GM21390 (cell line): ENCODE measurements at regions not wholly inside any gene's neighbourhood (a gene's known extent, or its start where the extent isn't known, plus 50 kb on each side); places are given as distances from the start of the nearest gene placed in this dataset.
A peak's percentile ranks its signal among the peaks of the same experiment; 100 is the strongest.
"Not testable (repeated sequence)": the region's sequence is repeated elsewhere in the genome, so short reads cannot be mapped to it uniquely, and the experiment has no call there.

Experiments used
- ATAC-seq: cut with Tn5 transposase; IDR thresholded peaks from one replicate; pipeline ENCODE4 v1.9.1; 2021; ENCODE audit not compliant: unreplicated experiment

DNA sequence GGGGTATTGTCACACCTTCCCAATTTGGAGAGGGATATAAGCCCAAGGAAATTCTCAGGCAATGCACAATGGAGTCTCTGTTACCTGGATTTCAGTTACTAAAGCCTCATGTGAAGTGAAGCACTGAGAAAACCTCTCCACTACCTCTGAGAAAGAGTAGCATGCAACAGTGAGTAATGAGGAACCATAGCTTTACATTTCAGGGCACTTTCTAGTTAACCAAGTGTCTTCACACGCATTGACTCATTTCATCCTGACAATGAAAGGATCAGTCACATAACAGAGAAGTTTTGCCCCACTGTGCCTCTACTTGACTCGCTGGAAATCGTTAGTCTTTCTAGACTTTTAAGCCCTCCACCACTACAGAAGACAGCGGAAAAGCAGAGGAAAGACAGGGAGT, 86.2 kb upstream of the ARID1B start:
- peak; percentile 60 for ATAC-seq

DNA sequence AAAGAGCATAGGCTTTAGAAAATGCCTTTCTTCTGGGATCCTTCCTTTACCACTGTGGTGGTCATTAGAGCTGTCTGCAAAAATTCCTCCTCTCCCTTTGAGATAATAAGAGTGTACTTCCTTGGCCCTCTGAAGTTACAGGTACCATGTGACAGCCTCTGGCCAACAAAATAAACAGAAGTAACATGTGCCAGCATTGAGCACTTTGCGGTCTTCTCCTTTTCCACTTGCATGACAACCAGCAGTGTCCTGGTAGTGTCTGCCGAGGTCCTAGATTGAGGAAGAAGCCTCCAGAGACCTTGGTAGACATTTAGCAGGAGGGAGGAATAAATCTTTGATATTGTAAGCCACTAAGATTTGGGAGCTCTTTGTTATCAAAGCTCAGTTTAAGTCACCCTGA, 87.5 kb upstream of the ARID1B start:
- no peak for ATAC-seq

DNA sequence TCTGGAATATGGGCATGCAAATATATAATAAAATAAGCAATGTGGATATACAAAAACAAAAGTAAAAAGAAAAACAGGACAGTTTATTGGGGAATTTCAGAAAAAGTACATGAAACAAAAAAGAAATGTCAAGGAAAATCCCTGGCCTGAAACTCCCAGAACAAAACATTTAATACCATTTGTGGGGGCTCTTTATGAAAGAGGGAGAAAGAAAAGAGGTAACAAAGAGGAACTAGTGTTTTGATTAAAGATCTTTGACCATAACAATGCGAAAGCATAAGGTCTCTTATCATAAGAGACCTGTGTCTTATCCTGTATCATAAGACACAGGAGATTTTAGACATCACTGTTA, 88.6 kb upstream of the ARID1B start:
- ATAC-seq = no peak

DNA sequence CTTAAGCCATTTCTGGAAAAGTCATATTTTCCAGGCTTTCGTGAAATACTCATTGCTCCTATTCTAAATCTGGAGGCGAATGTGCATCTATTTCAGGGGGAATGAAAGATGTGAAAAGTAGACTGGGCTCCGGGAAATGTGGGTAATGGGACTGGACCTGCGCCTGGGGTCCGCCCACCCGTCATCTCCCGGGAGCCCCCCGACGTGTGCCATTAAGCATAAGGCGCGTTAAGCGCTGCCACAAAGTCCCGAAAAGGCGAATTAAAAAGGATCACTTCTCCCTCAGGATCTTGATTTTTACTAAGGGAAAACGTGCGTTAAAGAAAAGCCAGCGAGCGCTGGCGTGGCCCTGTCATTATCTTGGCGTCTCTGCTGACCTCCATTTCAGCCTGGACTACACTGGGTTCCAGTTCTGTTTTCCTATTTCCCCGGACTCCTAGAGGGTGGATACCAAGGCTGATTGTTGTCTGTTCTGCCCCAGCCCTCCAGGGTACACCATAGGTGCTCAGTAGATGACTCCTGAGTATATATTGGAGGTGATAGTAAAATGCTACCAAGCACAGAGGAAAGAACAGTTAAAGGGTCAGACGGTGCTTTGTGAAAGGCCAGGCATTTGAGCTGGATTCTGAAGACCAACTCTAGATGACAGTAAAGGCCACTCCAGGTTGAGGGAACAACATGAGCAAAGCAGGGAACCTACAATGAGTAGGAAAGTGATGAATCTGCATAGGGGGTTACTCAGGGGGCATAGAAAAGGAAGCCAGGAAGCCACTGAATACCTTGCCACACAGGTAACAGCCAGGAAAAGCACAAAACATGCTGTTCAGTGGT, 89.2 kb upstream of the ARID1B start:
- no peak for ATAC-seq

DNA sequence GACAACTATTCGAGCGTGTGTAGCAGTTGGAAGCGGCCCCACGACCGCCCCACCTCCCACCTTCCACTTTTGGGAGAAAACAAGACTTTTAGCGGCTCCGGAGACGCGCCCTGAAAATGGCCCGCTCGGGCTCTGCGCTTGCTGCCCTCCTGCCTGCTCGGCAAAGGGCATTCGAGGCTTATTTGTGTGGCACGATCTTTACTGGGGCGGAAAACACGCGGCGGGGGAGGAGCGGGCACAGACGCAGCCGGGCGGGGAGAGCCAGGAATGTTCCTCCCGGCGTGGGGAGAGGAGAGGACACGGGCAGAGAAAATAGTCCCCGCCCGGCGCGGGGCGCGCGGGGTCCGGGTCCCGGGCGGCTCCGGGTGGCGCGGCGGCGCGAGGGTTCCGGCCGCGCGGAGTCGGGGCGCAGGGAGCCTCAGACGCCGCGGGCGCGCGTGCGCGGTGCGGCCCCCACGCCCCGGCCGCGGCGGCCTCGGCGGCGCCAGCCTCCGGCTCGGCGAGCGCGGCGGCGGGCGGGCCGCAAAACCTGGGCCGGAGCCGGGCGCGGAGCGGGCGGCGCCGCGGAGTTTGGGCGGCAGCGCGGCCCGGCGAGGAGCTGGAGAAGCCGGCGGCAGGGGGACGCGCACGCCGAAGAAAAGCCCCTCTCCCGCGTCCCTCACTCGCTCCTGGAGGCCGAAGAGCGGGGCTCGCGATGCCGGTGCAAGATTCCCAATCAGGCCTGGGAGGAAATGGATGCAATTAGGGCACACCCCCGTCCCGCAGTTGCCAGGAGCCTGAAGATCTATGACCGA, 90.0 kb upstream of the ARID1B start:
- peak; percentile 58 for ATAC-seq

DNA sequence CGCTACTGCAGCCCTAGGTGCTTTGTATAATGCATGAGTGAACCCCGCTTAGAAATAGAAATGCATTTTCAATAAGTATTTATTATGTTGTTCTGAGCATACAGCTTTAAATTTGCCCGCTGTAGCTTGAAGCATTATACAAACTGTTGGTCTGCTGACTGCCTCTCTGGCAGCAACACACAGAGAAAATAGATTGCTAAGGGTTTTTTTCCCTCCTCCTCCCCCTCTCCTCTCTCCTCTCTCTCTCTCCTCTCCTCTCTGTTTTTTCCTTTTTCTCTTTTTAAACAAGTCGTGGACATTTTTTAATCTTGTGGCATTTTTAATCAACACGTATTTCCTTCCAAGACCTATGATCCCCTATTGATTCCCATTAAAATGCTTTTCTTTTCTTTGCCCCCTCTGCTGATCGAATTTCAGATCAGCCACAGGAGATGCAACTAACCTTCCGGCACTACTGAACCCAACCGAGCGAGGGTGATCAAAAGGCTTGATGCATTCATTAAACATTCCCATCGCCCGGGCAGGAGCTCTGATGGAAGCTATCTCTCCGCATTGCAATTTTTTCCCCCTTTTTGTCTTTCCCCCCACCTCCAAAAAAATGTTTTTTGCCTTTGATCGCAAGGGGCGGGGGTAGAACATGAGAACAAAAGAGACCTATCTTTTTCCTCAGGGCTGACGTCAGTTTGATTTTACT, 90.7 kb upstream of the ARID1B start:
- ATAC-seq = no peak

DNA sequence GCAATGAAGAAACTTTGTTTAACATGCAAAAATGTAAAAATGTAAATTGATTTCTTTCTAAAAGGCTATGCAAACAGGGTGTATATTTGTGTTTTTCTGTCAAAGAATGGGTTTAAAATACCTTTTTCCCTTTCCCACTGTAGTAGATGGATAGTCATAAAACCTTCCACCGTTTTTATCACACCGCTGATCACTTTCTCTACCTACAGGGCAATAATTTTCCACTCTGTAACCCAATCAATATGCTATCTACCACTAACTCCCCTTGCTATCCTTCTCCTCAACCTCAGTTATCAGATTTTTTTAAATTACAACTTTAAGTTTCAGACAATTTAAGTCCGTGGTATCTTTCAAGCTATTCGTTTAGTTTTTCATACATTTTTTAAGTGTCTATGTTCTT, 91.4 kb upstream of the ARID1B start:
- ATAC-seq = no peak

DNA sequence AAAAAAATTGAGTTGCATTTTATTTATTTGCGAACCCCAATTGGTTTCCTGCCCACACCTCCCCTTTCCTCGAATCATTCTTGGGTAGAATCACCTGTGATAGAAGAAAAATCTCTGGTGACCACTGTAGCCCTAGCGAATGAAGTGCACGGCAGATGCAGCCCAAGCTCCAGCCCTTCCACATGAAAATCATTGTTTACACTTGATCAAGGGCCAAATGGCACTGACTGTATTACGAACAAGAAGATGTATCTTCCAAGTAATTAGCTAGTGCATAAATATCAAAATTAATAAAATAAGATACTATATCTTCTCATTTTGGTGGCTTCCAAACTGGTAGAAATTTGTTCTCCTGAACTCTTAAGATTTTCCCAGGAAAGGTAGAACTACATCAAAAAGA, 93.4 kb upstream of the ARID1B start:
- no peak for ATAC-seq

DNA sequence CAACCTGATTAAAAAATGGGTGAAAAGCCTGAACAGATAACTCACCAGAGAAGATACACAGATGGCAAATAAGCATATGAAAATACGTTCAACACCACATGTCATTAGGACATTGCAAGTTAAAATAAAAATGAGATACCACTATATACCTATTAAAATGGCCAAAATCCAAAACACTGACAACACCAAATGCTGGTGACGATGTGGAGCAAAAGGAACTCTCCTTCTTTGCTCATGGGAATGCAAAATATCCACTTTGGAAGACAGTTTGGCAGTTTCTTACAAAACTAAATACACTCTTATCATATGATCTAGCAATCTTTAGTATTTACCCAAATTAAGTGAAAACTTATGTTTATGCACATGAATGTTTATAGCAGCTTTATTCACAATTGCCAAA, 100.5 kb upstream of the ARID1B start:
- ATAC-seq = no peak

DNA sequence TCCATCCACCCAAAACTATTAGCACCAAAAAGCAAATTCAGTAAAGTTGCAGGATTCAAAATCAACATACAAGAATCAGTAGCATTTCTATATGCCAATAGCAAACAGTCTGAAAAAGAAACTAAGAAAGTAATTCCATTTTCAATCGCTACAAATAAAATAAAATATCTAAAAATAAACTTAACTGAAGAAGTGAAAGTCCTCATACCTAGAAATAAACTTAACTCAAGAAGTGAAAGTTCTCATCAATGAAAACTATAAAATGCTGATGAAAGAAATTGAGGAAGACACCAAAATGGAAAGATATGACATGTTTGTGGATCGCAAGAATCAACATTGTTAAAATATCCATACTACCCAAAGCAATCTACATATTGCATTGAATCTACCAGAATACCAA, 103.0 kb upstream of the ARID1B start:
- no peak for ATAC-seq

DNA sequence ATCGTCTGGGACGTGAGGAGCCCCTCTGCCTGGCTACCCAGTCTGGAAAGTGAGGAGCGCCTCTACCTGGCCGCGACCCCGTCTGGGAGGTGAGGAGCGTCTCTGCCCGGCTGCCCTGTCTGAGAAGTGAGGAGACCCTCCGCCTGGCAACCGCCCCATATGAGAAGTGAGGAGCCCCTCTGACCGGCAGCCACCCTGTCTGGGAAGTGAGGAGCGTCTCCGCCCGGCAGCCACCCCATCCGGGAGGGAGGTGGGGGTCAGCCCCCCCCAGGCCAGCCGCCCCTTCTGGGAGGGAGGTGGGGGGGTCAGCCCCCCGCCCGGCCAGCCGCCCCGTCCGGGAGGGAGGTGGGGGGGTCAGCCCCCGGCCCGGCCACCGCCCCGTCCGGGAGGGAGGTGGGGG, 107.1 kb upstream of the ARID1B start:
- not testable (repeated sequence) for ATAC-seq

DNA sequence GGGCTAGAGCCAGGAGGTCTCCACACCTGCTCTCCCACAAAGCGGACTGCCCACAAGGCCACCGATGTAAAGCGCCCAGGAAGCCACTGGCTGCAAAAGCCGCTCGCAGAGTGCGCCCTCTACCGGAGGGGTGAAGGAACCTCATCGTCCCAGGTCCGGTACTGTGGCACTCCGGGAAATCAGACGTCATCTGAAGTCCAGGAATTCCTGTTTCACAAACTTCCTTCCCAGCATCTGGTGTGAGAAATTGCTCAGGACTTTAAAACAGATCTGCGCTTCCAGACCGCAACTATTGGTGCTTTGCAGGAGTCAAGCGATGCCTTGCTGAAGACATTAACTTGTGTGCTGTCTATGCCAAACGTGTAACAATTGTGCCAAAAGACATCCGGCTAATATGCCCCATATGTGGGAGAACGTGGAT, 115.1 kb upstream of the ARID1B start:
- ATAC-seq = no peak

DNA sequence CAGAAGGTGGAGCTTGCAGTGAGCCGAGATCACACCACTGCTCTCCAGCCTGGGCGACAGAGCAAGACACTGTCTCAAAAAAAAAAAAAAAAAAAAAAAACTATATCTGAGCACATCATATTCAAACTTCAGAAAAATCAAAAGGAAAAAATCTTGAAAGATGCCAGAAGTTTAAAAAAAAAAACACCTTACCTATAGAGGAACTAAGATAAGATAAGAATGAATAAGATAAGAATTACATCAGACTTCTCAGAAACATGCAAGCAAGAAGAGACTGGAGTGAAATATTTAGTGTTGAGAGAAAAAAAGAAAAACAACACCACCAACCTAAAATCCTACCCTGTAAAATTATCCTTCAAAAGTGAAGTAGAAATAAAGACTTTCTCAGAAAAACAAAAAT, 116.8 kb upstream of the ARID1B start:
- ATAC-seq = no peak

DNA sequence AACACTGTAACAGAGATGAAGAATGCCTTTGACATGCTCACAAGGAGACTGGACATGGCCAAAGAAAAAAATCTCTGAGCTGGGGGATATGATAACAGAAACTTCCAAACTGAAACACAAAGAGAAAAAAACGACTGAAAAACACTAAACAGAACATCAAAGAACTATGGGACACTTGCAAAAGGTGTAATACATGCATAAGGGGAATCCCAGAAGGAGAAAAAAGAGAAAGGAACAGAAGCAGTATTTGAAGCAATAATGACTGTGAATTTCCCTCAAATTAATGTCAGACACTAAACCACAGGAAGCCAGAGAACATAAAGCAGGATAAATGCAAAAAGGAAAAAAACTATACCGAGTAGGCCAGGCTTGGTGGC, 117.4 kb upstream of the ARID1B start:
- ATAC-seq = no peak

DNA sequence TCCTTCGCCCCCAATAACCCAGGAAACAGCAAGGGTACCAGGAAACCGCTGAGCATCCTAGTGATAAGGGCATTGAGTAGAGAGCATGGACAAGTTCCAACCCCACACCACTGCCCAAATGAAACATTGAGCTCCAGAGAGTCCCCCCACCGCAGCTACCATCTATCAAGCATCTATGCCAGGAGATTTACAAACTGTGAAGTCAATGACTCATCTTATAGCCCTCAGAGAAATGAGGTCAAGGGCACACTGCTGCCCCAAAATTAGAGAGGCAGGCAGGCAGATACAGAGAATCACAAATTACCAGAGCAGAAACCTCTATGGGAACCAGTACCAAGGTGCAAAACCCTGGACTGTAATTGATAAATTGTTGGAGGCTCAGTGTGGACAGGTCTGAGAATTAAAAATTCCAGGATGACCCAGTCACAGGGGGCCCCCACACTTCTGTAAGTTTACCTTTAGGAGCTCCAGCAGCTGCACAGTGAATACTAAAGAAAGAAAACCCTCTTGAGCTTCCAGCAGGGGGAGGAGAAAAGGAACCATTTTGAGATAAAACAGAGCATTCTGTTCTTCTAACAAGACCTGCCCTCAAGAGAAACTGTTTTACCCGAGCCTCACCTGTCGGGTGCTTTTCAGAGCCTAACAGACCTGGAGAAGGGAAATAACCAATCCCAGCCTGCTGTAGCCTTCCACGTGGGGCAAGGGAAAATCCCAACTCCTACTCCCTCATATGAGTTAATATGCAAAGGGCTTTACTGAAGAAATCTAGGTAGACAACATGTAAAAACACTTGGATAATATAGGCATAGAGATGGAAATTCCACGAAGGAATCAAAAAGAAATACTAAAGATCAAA, 118.0 kb upstream of the ARID1B start:
- ATAC-seq = no peak

DNA sequence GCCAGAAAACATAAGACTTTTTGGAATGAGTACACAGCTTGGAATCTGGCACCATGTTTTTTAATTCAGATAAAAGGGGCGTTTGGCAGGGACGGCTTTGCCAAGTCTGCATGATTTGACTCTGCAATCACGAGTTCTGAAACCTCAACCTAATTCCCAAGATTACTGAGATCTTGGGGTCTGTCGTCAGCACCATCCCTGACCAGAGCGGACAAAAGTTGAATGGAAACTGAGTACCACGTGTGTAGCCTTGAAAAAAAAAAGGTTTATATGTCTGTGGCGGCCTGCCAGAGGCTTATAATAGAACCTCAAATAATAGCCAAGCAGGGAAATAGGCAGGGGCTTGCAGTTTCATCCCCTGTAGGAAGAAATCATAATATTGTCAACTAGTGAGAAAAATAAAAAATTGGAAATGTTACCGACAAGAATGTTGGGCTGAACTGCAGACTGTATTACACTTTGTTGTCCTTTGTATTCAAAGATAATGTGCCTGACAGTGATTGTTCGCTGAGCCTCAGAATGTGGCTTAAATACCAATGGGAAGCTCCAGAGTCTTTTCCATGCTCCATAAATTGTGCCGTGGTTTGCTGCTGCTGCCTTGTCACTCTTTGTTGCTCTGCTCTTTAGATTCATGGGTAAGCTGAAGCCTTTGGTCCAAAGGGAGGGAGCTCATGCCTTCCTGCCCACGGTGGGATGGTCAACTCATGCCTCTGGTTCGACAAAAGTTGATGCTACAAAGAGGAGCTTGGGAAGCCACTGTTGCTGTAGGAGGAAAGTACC, 118.8 kb upstream of the ARID1B start:
- no peak for ATAC-seq

DNA sequence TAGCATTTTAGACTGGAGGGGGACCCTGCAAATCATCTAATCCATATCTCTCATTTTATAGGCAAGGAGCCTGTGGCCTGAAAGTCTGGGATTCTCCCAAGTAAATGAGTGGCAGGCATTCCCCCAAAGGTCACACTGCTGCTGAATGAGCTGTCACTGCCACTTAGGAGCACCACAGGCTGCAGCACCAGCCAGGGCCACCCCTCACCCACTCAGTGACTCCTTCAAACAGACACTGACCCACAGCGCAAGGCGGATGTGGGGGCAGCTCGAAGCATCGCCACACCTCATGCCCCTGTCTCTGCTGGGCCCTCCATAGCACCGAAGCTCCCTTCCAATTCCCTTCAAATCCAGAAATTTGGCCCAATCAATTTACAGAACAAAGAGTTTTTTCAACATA, 119.9 kb upstream of the ARID1B start:
- no peak for ATAC-seq

DNA sequence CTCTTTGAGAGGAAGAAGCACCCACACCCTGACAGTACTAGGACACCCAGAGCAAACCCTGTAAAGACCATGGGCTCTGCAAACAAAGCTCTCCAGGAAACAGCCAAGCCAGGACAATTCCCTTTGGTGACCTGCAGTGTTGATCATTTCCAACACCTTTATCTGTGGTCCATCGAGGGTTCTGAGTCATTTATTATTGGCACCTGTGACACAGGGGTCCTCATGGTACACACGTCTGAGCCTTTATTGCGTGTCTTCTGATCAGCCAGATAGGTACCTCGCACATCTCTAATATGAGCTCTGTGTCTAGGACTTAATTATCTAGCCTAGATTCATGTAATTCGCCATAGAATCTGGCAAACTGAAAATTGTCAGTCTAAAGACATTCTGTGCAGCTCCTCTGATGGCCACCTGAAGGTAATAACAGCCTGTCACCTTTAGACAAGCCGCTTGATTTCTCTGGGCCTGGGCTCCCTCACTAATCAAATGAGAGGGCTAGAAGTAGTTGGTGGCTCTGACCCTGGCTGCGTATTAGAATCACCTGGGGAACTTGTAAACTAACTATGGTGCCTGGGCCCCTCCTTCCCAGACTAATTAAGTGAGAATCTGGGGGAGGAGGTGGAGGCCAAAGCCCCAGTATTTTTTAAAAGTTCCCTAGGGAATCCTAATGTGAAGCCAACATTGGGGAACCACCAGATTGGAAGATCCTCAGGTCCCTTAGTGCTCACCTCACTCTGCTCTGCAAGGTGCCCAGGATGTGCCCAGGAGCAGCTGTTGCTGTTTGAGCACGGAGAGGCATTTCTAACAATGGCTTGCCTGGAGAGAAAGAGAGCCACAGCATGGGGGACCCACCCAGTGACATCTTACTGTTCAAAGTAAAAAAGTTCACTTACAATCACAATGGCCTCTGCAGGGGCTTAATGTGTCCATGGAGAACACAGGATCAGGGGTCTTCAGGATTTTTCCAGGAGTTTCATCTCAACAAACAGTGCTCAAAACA, 122.0 kb upstream of the ARID1B start:
- ATAC-seq = no peak

DNA sequence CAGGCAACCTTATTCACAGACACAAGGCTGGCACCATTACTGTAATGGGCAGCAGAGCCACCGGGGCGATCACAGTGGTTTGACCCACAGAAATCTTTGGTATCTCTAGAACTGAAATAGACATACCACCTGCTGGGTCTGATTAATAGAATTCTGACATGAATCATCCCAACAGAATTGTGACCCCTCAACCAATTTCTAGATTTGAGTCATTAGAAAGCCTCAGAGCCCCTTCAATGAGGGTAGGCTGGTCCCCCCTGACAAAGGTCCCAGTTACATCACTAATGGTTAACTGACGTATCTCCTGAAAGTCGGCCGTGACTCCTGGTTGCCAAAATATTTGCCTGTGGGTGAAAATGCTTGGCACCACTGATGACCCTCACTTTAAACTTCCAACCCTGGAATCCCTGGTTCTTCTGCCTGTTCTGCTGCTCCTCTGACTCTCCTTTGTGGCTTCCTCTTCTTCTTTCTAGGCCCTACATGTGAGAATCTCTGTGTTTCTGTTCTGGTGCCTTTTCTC, 124.9 kb upstream of the ARID1B start:
- no peak for ATAC-seq
